Gastroesophageal sphincter (tissue), 4 donors: ENCODE measurements at regions not wholly inside any gene's neighbourhood (a gene's known extent, or its start where the extent isn't known, plus 50 kb on each side); places are given as distances from the start of the nearest gene placed in this dataset.

Source experiments
- ATAC-seq: fragments of 150-250 bp; one replicate; pipeline ENCODE4 v1.9.1; 2016; ENCODE audit warnings: mild to moderate bottlenecking, moderate library complexity
- H3K27ac ChIP-seq, 4 donors: fragments of 200-600 bp; sonication (generic) in 3 of 4; 1 replicate in 3 of 4; 2 replicates in 1 of 4; pipeline ENCODE4 v1.5.1; 2016 to 2019
- H3K27me3 ChIP-seq: fragments of 200-600 bp; sonication (generic); one replicate; pipeline ENCODE4 v1.5.1; 2019
- H3K36me3 ChIP-seq, 2 donors: fragments of 200-600 bp; sonication (generic); one replicate each; pipeline ENCODE4 v1.5.1; 2019; ENCODE audit warnings: control low read depth in 1 of 2
- H3K4me1 ChIP-seq, 3 donors: fragments of 200-600 bp; sonication (generic); 1 replicate in 2 of 3; 2 replicates in 1 of 3; pipeline ENCODE4 v1.5.1; 2016 to 2019; ENCODE audit warnings: control low read depth in 2 of 3
- H3K4me3 ChIP-seq, 2 donors: fragments of 200-600 bp; sonication (generic); one replicate each; pipeline ENCODE4 v1.5.1; 2019; ENCODE audit warnings: mild to moderate bottlenecking in 1 of 2, moderate library complexity in 1 of 2
- H3K9me3 ChIP-seq, 3 donors: fragments of 200-600 bp; sonication (generic); one replicate each; pipeline ENCODE4 v1.5.1; 2017 to 2019; ENCODE audit warnings: control low read depth in 2 of 3
- EP300 ChIP-seq: sonication (generic); formaldehyde crosslinking; IDR thresholded peaks from one replicate; pipeline ENCODE4 v1.6.1; 2017; ENCODE audit warnings: antibody characterized with exemption, mild to moderate bottlenecking
- POLR2A ChIP-seq, 2 donors: fragments of 450-650 bp; IDR thresholded peaks; one replicate each; pipeline ENCODE4 v1.6.1; 2017; ENCODE audit warnings: antibody characterized with exemption in 2 of 2, mild to moderate bottlenecking in 2 of 2, moderate library complexity in 1 of 2
- POLR2AphosphoS5 ChIP-seq: sonication (generic); formaldehyde crosslinking; IDR thresholded peaks from one replicate; pipeline ENCODE4 v1.6.1; 2017; ENCODE audit warnings: antibody characterized with exemption
- WGBS, 2 donors: methylation state at CpG; one replicate each; pipeline ENCODE4 v1.1.5; 2018; ENCODE audit warnings: low coverage in 1 of 2; 5-methylcytosine and 5-hydroxymethylcytosine counted together
- TF ChIP-seq, protein P1 (sequence below), 4 experiments: fragments of 200-600 bp in 2 of 4; fragments of 450-650 bp in 2 of 4; sonication (generic) in 1 of 4; IDR thresholded peaks; one replicate each; pipeline ENCODE4 v1.5.1; 2017 to 2019; ENCODE audit warnings: antibody characterized with exemption in 4 of 4, mild to moderate bottlenecking in 2 of 4, moderate library complexity in 2 of 4

DNA sequence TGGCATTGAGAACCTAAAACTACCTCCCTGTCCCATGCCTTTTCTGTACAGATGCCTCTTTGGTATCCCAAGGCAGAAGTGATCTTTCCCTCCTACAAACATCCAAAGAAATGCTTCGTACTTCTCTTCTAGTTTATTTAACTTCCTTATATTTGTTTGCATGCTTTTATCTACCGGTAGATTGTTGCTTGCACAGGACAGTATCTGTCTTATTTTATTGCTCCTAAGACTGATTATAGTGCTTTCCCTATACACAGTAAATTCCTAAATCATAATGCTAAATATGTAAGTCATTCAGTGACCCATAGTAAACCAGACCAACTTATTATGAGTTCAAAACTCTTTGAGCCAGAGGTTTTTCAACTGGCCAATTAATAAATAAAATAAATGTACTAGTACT, 156.9 kb downstream of the PRELID2 start:
- H3K4me1 ChIP-seq, result peaks cover 2 to 28% (median 3%) of the 10 kb centered on the region in 3 donors
- TF ChIP-seq EP300 (no peak), POLR2AphosphoS5 (no peak), POLR2A (IDR thresholded peaks at IDR 0.05) (no peak)
- TF ChIP-seq, protein P1, sequence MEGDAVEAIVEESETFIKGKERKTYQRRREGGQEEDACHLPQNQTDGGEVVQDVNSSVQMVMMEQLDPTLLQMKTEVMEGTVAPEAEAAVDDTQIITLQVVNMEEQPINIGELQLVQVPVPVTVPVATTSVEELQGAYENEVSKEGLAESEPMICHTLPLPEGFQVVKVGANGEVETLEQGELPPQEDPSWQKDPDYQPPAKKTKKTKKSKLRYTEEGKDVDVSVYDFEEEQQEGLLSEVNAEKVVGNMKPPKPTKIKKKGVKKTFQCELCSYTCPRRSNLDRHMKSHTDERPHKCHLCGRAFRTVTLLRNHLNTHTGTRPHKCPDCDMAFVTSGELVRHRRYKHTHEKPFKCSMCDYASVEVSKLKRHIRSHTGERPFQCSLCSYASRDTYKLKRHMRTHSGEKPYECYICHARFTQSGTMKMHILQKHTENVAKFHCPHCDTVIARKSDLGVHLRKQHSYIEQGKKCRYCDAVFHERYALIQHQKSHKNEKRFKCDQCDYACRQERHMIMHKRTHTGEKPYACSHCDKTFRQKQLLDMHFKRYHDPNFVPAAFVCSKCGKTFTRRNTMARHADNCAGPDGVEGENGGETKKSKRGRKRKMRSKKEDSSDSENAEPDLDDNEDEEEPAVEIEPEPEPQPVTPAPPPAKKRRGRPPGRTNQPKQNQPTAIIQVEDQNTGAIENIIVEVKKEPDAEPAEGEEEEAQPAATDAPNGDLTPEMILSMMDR (IDR thresholded peaks at IDR 0.05), result no peak
- WGBS, 2 donors, result 80 to 95% methylated on average over 2 of the region's 2 CpGs
- H3K9me3 ChIP-seq, result no peaks in the 10 kb centered on the region
- no peak overlapping the region for H3K4me3 ChIP-seq
- ATAC-seq, result no peak
- no peaks in the 10 kb centered on the region for H3K27me3 ChIP-seq
- no peak overlapping the region for H3K27ac ChIP-seq
- H3K36me3 ChIP-seq, result no peaks in the 10 kb centered on the region

DNA sequence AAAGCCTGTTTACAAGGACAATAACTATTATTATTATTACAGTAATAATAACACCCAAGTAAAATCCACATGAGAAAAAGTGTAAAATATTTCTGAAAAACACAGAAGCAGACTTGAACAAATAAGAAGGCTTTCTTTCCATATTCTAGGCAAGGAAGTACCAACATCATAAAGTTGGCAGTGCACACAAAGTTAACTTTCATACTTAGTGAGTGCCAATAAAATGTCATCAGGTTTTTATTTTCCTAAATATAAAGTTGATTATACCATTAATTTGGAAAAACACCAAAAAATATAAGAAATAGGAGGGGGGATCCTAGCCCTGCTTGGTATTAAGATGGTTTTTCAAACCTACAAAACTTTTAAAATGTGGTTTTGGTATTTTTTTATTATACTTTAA, 161.4 kb downstream of the PRELID2 start:
- no peaks in the 10 kb centered on the region for H3K27me3 ChIP-seq
- H3K36me3 ChIP-seq, result no peaks in the 10 kb centered on the region
- H3K9me3 ChIP-seq, result no peaks in the 10 kb centered on the region
- no peak for ATAC-seq
- TF ChIP-seq POLR2A (IDR thresholded peaks at IDR 0.05) (no peak), EP300 (no peak), POLR2AphosphoS5 (no peak)
- TF ChIP-seq, protein P1 (IDR thresholded peaks at IDR 0.05), result no peak
- H3K27ac ChIP-seq, result no peak overlapping the region
- no peaks in the 10 kb centered on the region for H3K4me1 ChIP-seq
- no peak overlapping the region for H3K4me3 ChIP-seq

DNA sequence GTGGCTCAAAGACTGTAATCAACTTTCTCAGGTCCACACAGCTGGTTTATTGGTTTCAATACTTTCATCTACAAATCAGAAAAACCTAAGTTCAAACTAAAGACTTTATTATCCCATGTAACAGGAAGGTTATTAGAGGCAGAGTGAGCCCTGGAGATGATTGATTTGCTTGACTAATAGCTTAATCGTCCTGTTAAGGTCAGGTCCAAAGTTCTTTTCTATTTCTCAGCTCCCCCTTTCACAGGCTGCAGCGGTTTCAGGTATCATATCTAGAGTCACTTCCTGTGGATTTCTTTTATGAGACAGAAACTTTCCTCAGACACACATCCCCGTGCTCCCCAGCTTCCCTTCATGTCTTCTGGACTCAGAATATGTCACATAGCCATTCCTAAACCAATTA, 166.4 kb downstream of the PRELID2 start:
- Histone ChIP-seq H3K36me3 (no peaks in the 10 kb centered on the region), H3K27me3 (no peaks in the 10 kb centered on the region), H3K27ac (no peak overlapping the region), H3K4me1 (no peaks in the 10 kb centered on the region), H3K9me3 (no peaks in the 10 kb centered on the region), H3K4me3 (no peak overlapping the region)
- WGBS, 2 donors, result 61 to 64% methylated on average over 3 of the region's 3 CpGs
- TF ChIP-seq POLR2AphosphoS5 (no peak), POLR2A (IDR thresholded peaks at IDR 0.05) (no peak), EP300 (no peak)
- TF ChIP-seq, protein P1 (IDR thresholded peaks at IDR 0.05), result no peak
- ATAC-seq, result no peak

DNA sequence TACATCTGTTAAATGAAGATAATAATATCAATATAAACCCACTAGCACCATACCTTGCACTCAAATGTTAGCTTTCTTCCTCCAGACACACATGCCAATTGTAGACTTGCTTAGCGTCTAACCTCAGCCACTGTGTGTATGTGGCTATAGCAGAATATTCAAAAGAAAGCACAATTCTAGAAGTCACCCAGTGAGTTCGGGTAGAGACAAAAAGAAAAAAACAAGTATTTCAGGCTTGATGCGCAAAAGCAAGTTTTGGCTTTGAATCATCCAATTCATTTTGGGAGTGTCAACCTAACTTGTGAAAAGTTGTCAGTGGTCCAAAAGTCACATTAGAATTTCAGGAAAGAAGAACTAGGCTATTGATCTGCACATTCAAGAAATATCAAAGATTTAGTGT, 167.4 kb downstream of the PRELID2 start:
- 90 to 95% methylated on average over 3 of the region's 3 CpGs for WGBS, 2 donors
- no peak for ATAC-seq
- TF ChIP-seq POLR2AphosphoS5 (no peak), POLR2A (IDR thresholded peaks at IDR 0.05) (no peak), EP300 (no peak)
- TF ChIP-seq, protein P1 (IDR thresholded peaks at IDR 0.05), result no peak

DNA sequence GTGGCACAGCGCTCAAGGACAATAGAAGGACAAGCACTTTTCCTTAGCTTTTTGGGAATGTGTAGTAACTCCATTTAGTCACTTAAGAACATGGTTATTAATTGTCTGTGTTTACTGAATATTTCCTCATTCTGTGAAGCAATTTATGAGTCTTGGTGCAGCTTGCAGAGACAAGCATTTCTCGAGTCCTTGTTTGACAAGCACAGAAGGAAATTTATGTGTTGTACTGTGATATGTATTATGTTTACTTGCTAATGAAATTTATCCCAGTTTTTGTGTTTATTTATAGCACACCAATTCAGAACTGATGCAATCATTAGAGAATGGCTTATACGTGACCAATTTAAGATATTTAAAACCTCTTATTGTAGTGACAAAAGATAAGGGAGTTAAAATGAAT, 168.6 kb downstream of the PRELID2 start:
- H3K27ac ChIP-seq, result no peak overlapping the region
- peaks cover 0 to 8% (median 3%) of the 10 kb centered on the region in 3 donors for H3K4me1 ChIP-seq
- ATAC-seq, result no peak
- WGBS, 2 donors, result 78 to 80% methylated on average over 3 of the region's 3 CpGs
- H3K36me3 ChIP-seq, result no peaks in the 10 kb centered on the region
- TF ChIP-seq POLR2AphosphoS5 (no peak), EP300 (no peak), POLR2A (IDR thresholded peaks at IDR 0.05) (no peak)
- TF ChIP-seq, protein P1 (IDR thresholded peaks at IDR 0.05), result no peak
- no peak overlapping the region for H3K4me3 ChIP-seq
- no peaks in the 10 kb centered on the region for H3K27me3 ChIP-seq
- no peaks in the 10 kb centered on the region for H3K9me3 ChIP-seq

More for the DNA sequence above, 167.4 kb downstream of the PRELID2 start:
- H3K27me3 ChIP-seq, result no peaks in the 10 kb centered on the region
- H3K4me3 ChIP-seq, result no peak overlapping the region
- no peaks in the 10 kb centered on the region for H3K9me3 ChIP-seq
- H3K36me3 ChIP-seq, result no peaks in the 10 kb centered on the region
- no peak overlapping the region for H3K27ac ChIP-seq
- H3K4me1 ChIP-seq, result no peaks in the 10 kb centered on the region
